ENCODE measurements at regions not wholly inside any gene's neighbourhood (a gene's known extent, or its start where the extent isn't known, plus 50 kb on each side); places are given as distances from the start of the nearest gene placed in this dataset.

DNA sequence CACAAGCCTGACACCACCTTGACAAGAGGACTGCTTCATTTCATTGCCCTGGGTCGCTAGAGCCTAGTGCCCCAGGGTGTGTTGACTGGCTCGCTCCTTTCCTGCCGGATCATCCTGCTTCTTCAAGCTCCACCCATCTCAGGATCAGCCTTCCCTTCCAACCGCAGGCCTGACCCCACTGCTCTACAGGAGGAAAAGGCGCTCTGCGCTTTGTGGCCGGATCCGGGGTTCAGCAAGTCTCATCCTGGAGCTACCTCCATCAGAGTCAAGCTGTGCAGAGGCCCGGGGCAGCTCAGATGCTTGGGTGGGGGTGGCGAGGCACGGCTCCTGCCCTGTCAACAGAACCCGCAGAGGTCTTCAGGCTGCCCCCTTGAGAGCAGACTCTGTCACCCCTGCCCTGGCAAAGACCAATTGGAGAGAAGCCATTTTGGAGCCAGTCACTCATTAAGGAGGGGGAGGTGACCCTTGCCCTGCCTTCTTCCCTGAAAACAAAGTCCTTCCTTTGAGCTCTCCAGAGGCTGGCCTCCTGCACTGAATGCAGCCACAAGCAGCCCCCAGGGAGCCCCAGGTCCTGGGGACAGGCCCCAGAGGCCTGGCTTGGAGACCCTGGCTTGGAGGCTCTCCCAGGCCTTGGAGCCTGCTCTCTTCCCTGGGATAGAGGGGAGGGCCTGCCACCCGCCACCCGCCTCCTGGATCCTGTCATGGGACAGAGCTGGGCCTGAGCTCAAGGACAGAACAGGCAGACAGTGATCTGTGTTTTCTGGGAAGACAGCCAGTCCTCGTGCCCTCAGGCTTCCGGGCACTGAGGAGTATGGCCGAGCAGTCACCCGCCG is 80.3 kb downstream of the CPN2 start:
- H3K27me3 ChIP-seq (ENCODE audit: low read depth, low read length): no peaks in the 10 kb centered on the region
- H3K36me3 ChIP-seq (ENCODE audit: control insufficient read depth in 1 of 2, insufficient read depth in 2 of 2, low read length in 2 of 2): no peaks in the 10 kb centered on the region
- no peak overlapping the region for H3K4me3 ChIP-seq (ENCODE audit: low read depth in 1 of 2, low read length in 2 of 2)
- peak overlapping the region; percentile 69 for H3K27ac ChIP-seq (ENCODE audit: low read length)
- no peaks in the 10 kb centered on the region for H3K9me3 ChIP-seq (ENCODE audit: control insufficient read depth in 1 of 2, low read length in 2 of 2)
- H3K4me1 ChIP-seq (ENCODE audit: control insufficient read depth in 1 of 2, insufficient read depth in 2 of 2, low read length in 2 of 2): peaks cover 10 to 32% of the 10 kb centered on the region in 2 donors

- H3K27me3 ChIP-seq (ENCODE audit: low read depth, low read length): no peaks in the 10 kb centered on the region
- peaks cover 10 to 28% of the 10 kb centered on the region in 2 donors for H3K4me1 ChIP-seq (ENCODE audit: control insufficient read depth in 1 of 2, insufficient read depth in 2 of 2, low read length in 2 of 2)
- no peak overlapping the region for H3K27ac ChIP-seq (ENCODE audit: low read length)
- no peak overlapping the region for H3K4me3 ChIP-seq (ENCODE audit: low read depth in 1 of 2, low read length in 2 of 2)
- no peaks in the 10 kb centered on the region for H3K9me3 ChIP-seq (ENCODE audit: control insufficient read depth in 1 of 2, low read length in 2 of 2)
- no peaks in the 10 kb centered on the region for H3K36me3 ChIP-seq (ENCODE audit: control insufficient read depth in 1 of 2, insufficient read depth in 2 of 2, low read length in 2 of 2)
Measured at GRCh38 chr3:194271460-194272035, 79.6 kb downstream of the CPN2 start.

DNA sequence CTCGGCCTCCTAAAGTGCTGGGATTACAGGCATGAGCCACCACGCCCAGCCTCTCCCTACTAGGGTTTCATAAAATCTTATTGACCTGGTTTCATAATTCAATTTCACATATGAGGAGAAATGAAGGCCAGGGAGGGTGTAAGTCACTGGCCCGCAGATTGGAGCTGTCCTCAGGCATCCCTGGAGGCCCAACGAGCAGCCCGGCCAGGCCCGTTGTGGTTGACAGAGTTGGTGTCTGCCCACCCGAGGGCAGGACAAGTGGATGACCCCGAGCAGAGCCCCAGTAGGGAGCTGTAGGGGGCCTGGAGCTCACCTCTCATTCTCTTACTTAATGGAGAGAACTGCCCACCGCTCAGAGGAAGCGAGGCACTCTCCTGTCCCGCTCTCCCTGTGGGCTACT is 78.9 kb downstream of the CPN2 start:
- Histone ChIP-seq H3K36me3 (ENCODE audit: control insufficient read depth in 1 of 2, insufficient read depth in 2 of 2, low read length in 2 of 2) (no peaks in the 10 kb centered on the region), H3K4me1 (ENCODE audit: control insufficient read depth in 1 of 2, insufficient read depth in 2 of 2, low read length in 2 of 2) (peaks cover 10 to 35% of the 10 kb centered on the region in 2 donors), H3K27me3 (ENCODE audit: low read depth, low read length) (no peaks in the 10 kb centered on the region), H3K4me3 (ENCODE audit: low read depth in 1 of 2, low read length in 2 of 2) (no peak overlapping the region), H3K27ac (ENCODE audit: low read length) (no peak overlapping the region), H3K9me3 (ENCODE audit: control insufficient read depth in 1 of 2, low read length in 2 of 2) (no peaks in the 10 kb centered on the region)

- H3K4me3 ChIP-seq (ENCODE audit: low read depth in 1 of 2, low read length in 2 of 2): no peak overlapping the region
- H3K9me3 ChIP-seq (ENCODE audit: control insufficient read depth in 1 of 2, low read length in 2 of 2): no peaks in the 10 kb centered on the region
- no peaks in the 10 kb centered on the region for H3K36me3 ChIP-seq (ENCODE audit: control insufficient read depth in 1 of 2, insufficient read depth in 2 of 2, low read length in 2 of 2)
- H3K27ac ChIP-seq (ENCODE audit: low read length): no peak overlapping the region
- no peaks in the 10 kb centered on the region for H3K27me3 ChIP-seq (ENCODE audit: low read depth, low read length)
- H3K4me1 ChIP-seq (ENCODE audit: control insufficient read depth in 1 of 2, insufficient read depth in 2 of 2, low read length in 2 of 2): peaks cover 17 to 43% of the 10 kb centered on the region in 2 donors
Measured at GRCh38 chr3:194272861-194273742, 78.0 kb downstream of the CPN2 start.

DNA sequence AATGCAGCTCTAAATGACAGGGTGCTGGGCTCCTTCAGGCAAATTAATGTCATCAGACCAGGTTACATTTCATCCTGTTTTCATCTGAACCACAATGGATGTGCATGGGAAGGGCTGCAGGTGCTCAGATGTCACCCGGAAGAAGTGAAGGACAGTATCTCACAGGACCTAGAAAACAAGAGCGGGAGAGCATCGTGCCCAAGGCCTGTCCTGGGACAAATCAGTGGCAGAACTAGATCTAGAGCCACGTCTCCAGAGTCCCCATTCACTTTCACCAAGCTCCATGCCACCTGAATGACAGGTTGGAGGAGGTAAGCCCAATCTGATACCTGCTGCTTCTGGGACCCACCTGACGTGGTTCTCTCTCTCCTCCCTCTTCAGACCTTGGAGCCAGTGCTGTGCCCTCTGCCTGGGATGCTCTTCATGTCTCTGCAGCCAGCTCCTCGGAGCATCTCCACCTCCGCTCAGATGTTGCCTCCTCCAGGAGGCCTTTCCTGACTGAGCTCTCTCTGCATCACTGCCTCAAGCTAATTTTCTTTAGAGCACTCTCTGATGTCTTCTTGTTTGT is 77.3 kb downstream of the CPN2 start:
- H3K4me1 ChIP-seq (ENCODE audit: control insufficient read depth in 1 of 2, insufficient read depth in 2 of 2, low read length in 2 of 2): peaks cover 21 to 49% of the 10 kb centered on the region in 2 donors
- no peak overlapping the region for H3K27ac ChIP-seq (ENCODE audit: low read length)
- no peaks in the 10 kb centered on the region for H3K27me3 ChIP-seq (ENCODE audit: low read depth, low read length)
- no peak overlapping the region for H3K4me3 ChIP-seq (ENCODE audit: low read depth in 1 of 2, low read length in 2 of 2)
- no peaks in the 10 kb centered on the region for H3K9me3 ChIP-seq (ENCODE audit: control insufficient read depth in 1 of 2, low read length in 2 of 2)
- no peaks in the 10 kb centered on the region for H3K36me3 ChIP-seq (ENCODE audit: control insufficient read depth in 1 of 2, insufficient read depth in 2 of 2, low read length in 2 of 2)

GRCh38 chr3:194274424-194275085 is 76.6 kb downstream of the CPN2 start:
- Histone ChIP-seq H3K27me3 (ENCODE audit: low read depth, low read length) (no peaks in the 10 kb centered on the region), H3K36me3 (ENCODE audit: control insufficient read depth in 1 of 2, insufficient read depth in 2 of 2, low read length in 2 of 2) (no peaks in the 10 kb centered on the region), H3K4me1 (ENCODE audit: control insufficient read depth in 1 of 2, insufficient read depth in 2 of 2, low read length in 2 of 2) (peaks cover 21 to 51% of the 10 kb centered on the region in 2 donors)

GRCh38 chr3:194275291-194275690 is 75.8 kb downstream of the CPN2 start:
- no peaks in the 10 kb centered on the region for H3K27me3 ChIP-seq (ENCODE audit: low read depth, low read length)
- H3K27ac ChIP-seq (ENCODE audit: low read length): no peak overlapping the region
- no peaks in the 10 kb centered on the region for H3K9me3 ChIP-seq (ENCODE audit: control insufficient read depth in 1 of 2, low read length in 2 of 2)
- H3K4me3 ChIP-seq (ENCODE audit: low read depth in 1 of 2, low read length in 2 of 2): no peak overlapping the region
- peaks cover 18 to 47% of the 10 kb centered on the region in 2 donors for H3K4me1 ChIP-seq (ENCODE audit: control insufficient read depth in 1 of 2, insufficient read depth in 2 of 2, low read length in 2 of 2)
- no peaks in the 10 kb centered on the region for H3K36me3 ChIP-seq (ENCODE audit: control insufficient read depth in 1 of 2, insufficient read depth in 2 of 2, low read length in 2 of 2)

More at GRCh38 chr3:194274424-194275085, 76.6 kb downstream of the CPN2 start:
- Histone ChIP-seq H3K9me3 (ENCODE audit: control insufficient read depth in 1 of 2, low read length in 2 of 2) (no peaks in the 10 kb centered on the region), H3K4me3 (ENCODE audit: low read depth in 1 of 2, low read length in 2 of 2) (no peak overlapping the region), H3K27ac (ENCODE audit: low read length) (no peak overlapping the region)

DNA sequence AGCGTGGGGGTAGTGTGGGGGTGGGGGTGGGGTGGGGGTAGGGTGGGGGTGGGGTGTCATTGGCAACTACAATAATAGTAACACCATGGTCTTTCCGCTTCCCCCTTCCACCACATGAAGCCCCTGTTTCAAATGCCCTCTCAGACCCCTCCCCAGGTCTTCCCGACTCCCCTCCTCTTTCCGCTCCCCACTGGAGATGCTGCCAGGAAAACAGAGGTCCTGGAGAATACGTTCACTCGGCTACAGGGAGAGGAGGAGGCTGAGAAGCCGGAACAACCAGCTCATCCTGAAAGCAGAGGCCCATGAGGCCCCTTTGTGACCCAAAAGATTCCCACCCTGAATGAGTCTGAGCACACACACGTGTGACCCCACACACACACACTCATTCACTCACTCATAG is 75.4 kb downstream of the CPN2 start:
- H3K4me1 ChIP-seq (ENCODE audit: control insufficient read depth in 1 of 2, insufficient read depth in 2 of 2, low read length in 2 of 2): peaks cover 14 to 43% of the 10 kb centered on the region in 2 donors
- no peaks in the 10 kb centered on the region for H3K27me3 ChIP-seq (ENCODE audit: low read depth, low read length)
- no peaks in the 10 kb centered on the region for H3K36me3 ChIP-seq (ENCODE audit: control insufficient read depth in 1 of 2, insufficient read depth in 2 of 2, low read length in 2 of 2)
- no peak overlapping the region for H3K4me3 ChIP-seq (ENCODE audit: low read depth in 1 of 2, low read length in 2 of 2)
- no peaks in the 10 kb centered on the region for H3K9me3 ChIP-seq (ENCODE audit: control insufficient read depth in 1 of 2, low read length in 2 of 2)
- H3K27ac ChIP-seq (ENCODE audit: low read length): no peak overlapping the region

- Histone ChIP-seq H3K27ac (ENCODE audit: low read length) (no peak overlapping the region), H3K9me3 (ENCODE audit: control insufficient read depth in 1 of 2, low read length in 2 of 2) (no peaks in the 10 kb centered on the region), H3K4me1 (ENCODE audit: control insufficient read depth in 1 of 2, insufficient read depth in 2 of 2, low read length in 2 of 2) (peaks cover 12 to 34% of the 10 kb centered on the region in 2 donors), H3K27me3 (ENCODE audit: low read depth, low read length) (no peaks in the 10 kb centered on the region), H3K4me3 (ENCODE audit: low read depth in 1 of 2, low read length in 2 of 2) (no peak overlapping the region), H3K36me3 (ENCODE audit: control insufficient read depth in 1 of 2, insufficient read depth in 2 of 2, low read length in 2 of 2) (no peaks in the 10 kb centered on the region)
Measured at GRCh38 chr3:194276768-194277103, 74.4 kb downstream of the CPN2 start.

DNA sequence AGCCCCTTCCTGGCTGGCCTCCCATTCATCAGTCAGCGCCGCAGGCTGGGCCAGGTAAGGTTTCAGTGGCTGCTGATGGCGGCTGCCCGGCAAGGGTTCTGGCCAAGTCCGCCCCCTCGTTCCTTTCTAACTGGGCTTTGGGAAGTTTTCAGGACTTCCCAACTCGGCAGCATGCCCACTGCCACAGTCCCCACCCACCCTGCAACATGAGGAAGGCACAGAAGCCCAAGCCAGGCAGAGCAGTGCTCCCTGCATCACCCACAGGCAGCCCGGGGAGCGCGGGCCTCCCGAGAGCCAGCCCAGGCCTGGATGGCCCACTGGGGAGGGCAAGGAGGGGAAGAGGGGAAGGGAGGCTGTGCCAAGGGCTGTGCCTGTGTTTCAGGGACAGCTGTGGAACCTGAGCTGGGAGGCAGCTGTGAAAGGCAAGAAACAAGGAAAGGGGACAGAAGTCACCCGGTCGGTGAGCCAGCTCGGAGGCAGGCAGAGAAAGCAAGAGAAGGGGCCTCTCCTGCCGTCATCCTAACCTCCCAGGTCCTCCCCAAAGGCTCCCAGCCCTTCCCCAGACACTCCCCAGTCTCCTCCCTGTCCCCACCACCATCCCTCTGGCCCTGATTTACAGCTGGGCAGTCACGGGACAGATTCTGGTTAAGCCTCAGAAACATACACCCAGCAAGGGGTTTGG is 73.9 kb downstream of the CPN2 start:
- Histone ChIP-seq H3K9me3 (ENCODE audit: control insufficient read depth in 1 of 2, low read length in 2 of 2) (no peaks in the 10 kb centered on the region), H3K4me1 (ENCODE audit: control insufficient read depth in 1 of 2, insufficient read depth in 2 of 2, low read length in 2 of 2) (peaks cover 12 to 34% of the 10 kb centered on the region in 2 donors), H3K36me3 (ENCODE audit: control insufficient read depth in 1 of 2, insufficient read depth in 2 of 2, low read length in 2 of 2) (no peaks in the 10 kb centered on the region), H3K4me3 (ENCODE audit: low read depth in 1 of 2, low read length in 2 of 2) (no peak overlapping the region), H3K27me3 (ENCODE audit: low read depth, low read length) (no peaks in the 10 kb centered on the region), H3K27ac (ENCODE audit: low read length) (peak overlapping the region; percentile 24)

Data from muscle layer of duodenum (tissue), 2 donors.